ENCODE measurements at regions not wholly inside any gene's neighbourhood (a gene's known extent, or its start where the extent isn't known, plus 50 kb on each side); places are given as distances from the start of the nearest gene placed in this dataset.

GRCh38 chr14:37787879-37788494 is 192.6 kb downstream of the TTC6 start (continued):
- no peak; the same call in 1 of the 2 replicates for TF ChIP-seq ZNF281 (CRISPR knock-in tag; IDR thresholded peaks at IDR 0.05; ENCODE audit: borderline replicate concordance)
- peak; percentile 98 for TF ChIP-seq ZNF205 (CRISPR knock-in tag; IDR thresholded peaks at IDR 0.05)
- peak; percentile 92 for TF ChIP-seq KDM1A (CRISPR knock-in tag; IDR thresholded peaks at IDR 0.05)
- no peak for TF ChIP-seq JDP2 (CRISPR knock-in tag; IDR thresholded peaks at IDR 0.05; ENCODE audit: borderline replicate concordance)
- TF ChIP-seq MAX (IDR thresholded peaks at IDR 0.05), result peak; percentile 76
- TF ChIP-seq ZNF644 (CRISPR knock-in tag; IDR thresholded peaks at IDR 0.05; ENCODE audit: low read depth), result peak; percentile 100
- peak; percentile 70; the same call in 1 of the 2 replicates for TF ChIP-seq RERE (CRISPR knock-in tag; IDR thresholded peaks at IDR 0.05; ENCODE audit: low read depth)
- TF ChIP-seq MEIS2 (CRISPR knock-in tag; IDR thresholded peaks at IDR 0.05), result peak; percentile 52; the same call in 1 of the 2 replicates
- peak; percentile 97 for TF ChIP-seq ZKSCAN8 (CRISPR knock-in tag; IDR thresholded peaks at IDR 0.05; ENCODE audit: borderline replicate concordance)
- TF ChIP-seq CEBPB (IDR thresholded peaks at IDR 0.05; ENCODE audit: borderline replicate concordance, low read depth, low read length), result peak; percentile 83; the same call in 1 of the 2 replicates
- TF ChIP-seq ZNF318 (CRISPR knock-in tag; IDR thresholded peaks at IDR 0.05), result no peak
- no peak for TF ChIP-seq ZNF350 (CRISPR knock-in tag; IDR thresholded peaks at IDR 0.05; ENCODE audit: borderline replicate concordance, low read depth)
- peak; percentile 94 for TF ChIP-seq CBX1 (IDR thresholded peaks at IDR 0.05; ENCODE audit: low read depth)
